Stimulated activated CD8-positive, alpha-beta memory T cell treated with anti-CD3 and anti-CD28 coated beads, Interleukin-7, amount 100 ng/mL, for 48 hours (primary cell): ENCODE measurements at regions not wholly inside any gene's neighbourhood (a gene's known extent, or its start where the extent isn't known, plus 50 kb on each side); places are given as distances from the start of the nearest gene placed in this dataset.
"Not testable (repeated sequence)": the region's sequence is repeated elsewhere in the genome, so short reads cannot be mapped to it uniquely, and the experiment has no call there.

Experiments used
- DNase-seq, 2 donors: peaks; one replicate each; pipeline ENCODE4 v3.0.0-alpha.2; 2020; ENCODE audit warnings: low read depth in 1 of 2; ENCODE audit errors: extremely low read depth in 1 of 2

DNA sequence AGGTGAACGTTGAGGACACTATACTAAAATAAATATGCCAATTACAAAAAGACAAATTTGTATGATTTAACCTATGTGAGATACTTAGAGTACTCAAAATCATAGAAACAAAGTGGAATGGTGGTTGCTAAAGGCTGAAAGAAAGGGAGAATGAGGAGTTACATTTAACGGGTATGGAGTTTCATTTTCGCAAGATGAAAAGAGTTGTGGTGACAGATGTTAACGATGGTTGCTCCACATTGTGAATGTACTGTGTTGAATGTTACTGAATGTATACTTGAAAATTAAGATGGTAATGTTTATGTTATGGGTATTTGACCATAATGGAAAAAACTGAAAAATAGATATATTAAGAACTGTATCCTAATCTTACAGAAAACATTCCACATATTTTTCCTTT lies 51.3 kb upstream of the MOCS2 start:
- no peak for DNase-seq

DNA sequence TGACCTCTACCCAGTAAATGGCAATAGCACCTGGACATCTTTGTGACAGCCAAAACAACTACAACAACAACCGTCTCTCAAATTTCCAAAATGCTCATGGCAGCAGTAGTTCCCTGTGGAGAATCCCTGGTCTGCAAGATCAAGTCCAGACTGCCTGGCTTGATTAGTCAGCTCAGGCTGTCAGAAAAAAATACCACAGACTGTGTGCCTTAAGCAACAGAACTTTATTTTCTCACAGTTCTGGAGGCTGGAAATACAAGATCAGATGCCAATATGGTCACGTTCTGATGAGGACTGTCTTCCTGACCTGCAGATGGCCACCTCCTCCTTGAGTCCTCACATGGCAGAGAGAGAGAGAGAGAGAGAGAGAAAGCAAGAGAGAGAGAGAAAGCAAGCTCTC lies 52.3 kb upstream of the MOCS2 start:
- DNase-seq, result no peak

DNA sequence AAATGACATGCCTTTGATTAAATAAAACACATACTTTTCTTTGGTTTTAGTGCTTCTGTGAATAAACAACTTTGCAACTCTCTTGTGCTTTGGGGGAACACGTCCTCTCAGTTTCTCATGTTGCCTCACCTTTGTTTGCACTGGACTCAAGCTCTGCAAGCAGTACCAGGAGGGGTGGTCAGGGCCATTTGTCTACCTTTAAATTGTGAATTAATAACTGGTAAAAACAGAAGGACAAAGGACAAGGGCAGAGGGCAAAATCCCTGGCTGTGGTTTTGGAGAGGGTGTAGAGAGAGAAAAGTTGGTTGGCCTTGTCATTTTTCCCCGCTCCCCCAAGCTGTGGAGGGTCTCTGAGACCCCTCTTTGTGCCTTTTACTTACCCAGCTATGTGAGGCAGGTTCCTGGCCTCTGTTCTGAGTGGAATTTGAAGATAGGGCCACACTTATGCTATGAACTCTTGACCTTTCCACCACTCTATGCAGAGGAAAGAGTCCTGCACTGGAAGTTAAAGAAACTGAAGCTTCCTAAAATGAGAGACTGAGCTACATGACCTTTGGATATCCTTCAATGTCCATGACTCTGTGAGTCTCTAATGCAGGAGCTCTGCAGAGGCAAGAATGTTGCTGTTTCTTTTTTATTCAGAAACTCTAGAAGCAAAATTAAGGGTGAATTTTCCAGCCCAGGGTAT lies 55.1 kb upstream of the MOCS2 start:
- DNase-seq, result no peak

DNA sequence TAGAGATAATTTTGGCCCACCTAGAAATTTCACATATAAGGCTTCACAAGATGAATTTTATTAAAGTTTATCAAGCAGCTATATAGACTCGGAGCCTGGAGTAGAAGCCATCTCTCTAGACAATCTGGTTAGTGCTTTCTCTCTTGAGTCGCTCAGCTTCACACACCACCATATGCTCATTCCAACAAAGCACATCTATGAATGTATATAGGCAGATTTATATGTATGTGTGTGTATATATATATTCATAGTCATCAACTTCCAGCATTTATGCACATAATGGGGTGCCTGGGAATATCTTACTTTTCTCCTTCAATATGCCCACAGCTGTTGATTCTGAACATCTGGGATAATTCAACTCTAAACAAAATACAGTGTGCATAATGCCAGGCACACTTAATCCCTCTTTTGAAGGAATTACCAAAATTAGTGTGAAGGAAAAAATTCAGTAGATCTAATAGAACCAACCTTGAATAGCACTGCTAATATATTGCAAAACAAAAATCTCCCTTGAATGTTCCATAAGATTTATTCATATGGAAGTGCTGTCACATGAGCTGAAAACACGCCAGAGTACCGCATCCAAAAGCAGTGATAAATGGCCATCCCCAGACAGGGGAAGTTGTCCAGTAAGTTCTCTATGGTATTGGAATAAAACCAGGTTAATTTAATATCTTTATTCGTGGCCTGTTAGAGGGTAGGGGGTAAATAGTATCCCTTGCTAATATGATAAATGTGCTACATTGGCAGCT lies 56.0 kb upstream of the MOCS2 start:
- no peak for DNase-seq

DNA sequence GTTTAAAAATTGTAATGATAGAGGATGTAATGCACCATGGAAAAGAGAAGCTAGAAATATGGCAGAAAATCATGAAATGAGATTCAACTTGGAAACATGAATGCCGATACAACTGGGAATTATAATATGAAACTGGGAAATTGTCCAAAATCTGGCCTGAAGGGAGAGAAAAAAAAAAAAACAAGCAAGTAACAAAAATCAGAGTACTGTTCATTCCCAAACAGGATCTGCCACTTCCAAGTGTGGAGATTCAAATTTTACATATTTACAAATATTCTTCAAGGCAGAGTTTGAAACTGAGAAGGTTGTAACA lies 56.6 kb upstream of the MOCS2 start:
- DNase-seq, result no peak

DNA sequence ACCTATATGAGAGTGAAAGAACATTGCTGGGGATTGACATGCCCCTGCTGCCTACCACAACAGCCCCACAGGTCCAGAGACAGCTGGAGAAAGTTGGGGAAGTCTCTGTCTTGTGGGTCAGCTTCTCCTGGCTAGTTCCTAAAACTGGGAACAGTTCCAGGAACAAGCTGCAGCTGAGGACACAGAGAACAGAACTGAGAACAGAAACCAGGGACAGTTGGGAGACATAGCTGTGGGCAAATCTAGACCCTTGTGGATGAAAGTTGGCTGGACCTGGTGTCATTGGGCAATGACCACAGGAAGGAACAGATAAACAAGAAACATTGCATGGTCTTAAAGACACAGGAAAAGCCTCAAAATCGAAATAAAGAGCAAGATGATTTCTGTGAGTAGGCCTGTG lies 58.3 kb upstream of the MOCS2 start:
- DNase-seq, result no peak

DNA sequence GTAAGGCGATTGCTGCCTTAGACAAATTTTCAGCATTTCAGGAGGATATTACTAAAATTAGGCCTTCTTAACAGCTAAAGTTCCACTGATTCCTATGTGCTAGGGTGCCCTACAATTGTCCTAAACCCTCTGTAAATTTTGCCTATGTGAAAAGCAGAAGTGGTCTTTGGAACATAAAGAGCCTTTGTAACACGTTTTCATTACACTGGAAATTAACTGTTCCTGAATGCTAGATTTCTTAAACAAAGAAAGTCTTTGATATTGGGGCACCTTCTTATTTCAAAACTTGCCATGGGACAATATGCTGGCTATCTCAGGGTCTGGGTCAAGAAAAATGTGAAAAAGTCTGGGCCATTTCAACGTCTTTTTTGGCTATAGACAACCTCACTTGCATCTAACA lies 60.4 kb upstream of the MOCS2 start:
- no peak for DNase-seq

DNA sequence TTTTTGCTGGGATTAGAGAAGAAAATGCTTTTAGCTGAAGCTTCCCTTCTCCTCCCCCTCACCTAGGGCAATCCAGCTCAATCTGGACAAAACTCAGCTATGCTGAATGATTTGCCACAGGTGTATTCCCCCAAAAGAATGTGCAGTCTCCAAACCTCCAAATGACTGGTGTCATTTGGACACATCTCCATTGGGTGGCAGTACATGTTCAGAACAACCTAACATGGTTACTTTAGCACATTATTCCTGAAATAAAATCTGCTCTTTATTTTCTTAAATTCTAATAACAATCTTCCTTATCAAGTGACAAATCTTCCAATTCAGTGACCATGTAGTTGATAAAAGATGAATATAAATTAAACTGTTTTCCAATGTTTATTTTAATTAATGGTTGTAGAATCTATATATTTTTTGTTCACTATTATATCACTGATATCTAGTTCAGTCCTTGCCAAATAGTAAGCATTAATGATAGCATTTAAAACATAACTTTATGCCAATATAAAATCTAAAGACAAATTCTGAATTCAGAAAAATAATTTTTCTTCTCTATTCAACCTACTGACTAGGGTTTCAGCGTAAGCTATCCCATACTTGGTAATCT lies 61.3 kb upstream of the MOCS2 start:
- DNase-seq, result no peak

DNA sequence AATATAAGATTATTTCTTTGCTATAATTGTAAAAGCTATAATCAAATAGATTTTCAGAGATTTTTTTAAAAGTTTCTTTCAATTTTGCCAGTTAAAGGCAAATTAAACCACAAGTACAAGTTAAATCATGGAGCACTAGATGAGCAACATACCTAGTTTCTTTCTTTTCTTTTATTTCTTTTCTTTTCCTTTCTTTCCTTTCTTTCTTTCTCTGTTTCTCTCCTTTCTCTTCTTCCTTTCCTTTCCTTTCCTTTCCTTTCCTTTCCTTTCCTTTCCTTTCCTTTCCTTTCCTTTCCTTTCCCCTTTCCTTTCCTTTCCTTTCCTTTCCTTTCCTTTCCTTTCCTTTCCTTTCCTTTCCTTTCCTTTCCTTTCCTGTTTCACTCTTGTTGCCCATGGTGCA lies 62.5 kb upstream of the MOCS2 start:
- DNase-seq, result not testable (repeated sequence)

DNA sequence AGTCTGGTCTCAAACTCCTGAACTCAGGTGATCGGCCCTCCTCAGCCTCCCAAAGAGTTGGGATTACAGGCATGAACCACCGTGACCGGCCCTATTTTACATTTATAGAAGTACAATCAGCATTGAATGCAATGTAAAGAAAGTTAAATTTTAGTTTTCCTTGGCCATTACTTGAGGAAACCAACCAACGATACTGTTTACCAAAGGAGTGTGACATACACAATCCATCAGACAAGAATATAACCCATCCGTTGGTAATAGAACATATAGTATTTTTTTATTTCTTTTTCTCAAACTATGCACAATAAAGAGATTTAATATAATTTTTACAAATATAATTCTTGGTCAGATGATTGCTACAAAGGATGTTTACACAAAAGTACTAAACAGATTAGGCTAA lies 63.1 kb upstream of the MOCS2 start:
- no peak for DNase-seq

DNA sequence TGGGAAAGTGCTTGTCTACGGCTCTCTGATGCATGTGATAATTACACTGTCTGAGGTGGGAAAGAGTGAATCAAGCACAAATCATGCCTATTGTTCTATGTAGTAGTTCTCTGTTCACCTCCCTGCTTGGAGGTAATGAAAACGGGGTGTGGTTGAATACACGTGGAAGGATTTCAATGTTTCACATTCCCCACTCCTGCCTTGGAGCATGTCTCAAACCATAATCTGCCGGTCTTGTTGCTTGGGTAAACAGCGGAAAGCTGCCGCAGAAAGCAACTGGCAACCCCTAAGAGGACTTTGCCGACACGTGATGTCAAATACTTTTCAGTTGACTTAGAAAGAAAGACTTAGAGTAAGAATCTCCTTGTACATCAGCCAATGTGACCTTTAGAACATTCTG lies 63.5 kb upstream of the MOCS2 start:
- no peak for DNase-seq

DNA sequence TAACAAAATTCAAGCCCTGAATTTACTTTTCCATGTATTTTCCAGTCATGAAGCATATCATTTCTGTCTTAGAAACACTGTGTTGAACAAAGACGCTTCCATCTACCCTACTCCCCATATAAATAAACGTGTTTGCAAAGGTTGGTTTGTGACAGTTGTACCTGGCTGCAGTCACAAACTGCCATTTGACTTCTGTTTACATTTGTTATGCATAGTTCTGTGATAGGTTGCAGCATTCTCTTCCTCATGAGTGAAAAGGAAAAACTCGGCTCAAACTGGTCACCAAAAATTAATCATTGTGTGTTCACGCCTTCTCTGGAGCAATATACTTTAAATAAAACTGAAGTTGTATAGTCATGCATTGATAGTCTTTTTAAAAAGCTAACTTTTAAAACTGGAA lies 69.3 kb upstream of the MOCS2 start:
- DNase-seq, result no peak

DNA sequence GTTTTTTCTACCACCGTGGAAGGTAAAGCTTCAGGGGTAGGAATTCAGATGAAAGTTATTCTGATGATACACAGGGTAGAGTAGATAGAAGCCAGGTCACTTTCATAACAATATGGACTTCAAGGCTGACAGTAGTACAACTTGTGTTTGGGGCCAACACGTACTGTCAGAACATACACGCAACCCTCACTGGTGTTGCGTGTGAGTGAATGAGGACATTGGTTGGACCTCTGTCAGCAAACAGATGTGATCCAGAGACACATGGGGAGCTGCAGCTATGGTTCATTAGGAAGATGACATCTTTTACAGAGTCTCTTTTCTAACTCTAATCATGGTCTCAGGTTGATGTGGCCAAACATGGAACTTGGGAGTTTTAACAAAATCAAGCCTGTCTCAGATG lies 70.1 kb upstream of the MOCS2 start:
- DNase-seq, result no peak

DNA sequence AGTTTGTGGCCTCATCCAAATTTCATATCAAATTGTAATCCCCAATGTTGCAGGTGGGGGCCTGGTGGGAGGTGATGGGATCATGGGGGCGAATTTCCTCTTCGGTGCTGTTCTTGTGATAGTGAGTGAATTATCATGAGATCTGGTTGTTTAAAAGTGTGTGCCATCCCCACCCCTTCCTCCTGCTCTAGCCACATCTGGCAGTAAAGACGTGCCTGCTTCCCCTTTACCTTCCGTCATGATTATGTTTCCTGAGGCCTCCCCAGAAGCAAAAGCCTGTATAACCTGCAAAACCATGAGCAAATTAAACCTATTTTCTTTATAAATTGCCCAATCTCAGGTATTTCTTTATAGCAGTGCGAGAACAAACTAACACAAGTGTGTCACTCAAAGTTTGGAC lies 71.0 kb upstream of the MOCS2 start:
- DNase-seq, result no peak

DNA sequence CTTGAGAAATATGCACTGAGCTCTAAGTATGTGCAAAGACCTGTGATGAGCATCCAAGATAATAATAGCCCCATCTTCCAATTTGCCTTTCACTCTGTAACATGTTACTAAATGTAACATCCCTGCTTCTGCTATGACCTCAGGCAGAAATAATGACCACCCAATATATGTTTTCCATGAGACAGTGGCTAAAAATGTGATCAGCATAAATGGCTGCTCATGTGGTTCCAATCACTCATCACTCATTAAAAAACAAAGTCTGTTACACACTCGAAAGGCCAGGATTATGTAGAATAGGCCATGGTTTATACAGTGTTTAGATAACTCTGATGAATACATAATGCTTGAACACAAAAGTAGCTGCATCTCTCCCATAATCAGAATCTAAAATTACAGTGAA lies 71.4 kb upstream of the MOCS2 start:
- no peak for DNase-seq

DNA sequence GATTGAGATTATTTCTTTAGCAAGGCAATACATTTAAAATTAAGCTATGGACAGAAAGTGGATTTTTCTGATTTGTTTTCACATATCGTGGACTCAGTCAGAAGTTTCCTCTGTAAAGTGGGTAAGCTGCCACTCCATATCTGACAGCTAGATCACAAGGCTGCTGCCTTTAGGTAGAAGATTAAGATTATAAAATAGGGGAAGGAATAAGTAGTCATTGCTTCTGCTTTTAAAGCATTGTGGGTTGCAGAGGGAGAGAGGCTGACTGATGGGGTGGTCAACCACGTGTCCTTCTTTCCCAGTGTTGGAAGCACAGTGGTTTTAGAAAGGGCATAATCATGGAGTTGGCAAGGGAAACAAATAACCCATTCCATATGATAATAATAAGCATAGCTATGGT lies 74.3 kb upstream of the MOCS2 start:
- no peak for DNase-seq

DNA sequence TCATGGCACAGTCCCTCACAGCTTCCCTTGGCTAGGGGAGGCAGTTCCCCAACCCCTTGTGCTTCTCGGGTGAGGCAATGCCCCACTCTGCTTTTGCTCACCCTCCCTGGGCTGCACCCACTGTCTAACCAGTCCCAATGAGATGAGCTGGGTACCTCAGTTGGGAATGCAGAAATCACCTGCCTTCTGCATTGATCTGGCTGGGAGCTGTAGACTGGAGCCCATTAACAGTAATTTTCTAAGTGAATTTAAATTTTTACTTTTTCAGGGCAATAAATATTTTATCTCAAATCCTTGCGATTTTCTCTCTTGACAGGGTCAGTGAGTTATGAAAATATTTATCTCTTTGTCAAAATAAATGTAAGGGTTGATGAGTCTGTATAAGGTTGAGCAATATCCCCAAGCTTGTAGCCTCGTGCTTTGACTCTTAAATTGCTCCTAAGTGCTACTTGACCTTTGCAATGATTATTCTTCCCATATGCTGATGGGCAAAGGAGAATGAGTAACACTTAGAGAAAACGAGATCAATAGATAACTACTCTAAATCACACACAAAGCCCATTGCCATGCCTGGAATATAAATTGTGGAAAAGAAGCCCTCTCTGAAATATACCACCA lies 82.1 kb upstream of the MOCS2 start:
- no peak for DNase-seq

DNA sequence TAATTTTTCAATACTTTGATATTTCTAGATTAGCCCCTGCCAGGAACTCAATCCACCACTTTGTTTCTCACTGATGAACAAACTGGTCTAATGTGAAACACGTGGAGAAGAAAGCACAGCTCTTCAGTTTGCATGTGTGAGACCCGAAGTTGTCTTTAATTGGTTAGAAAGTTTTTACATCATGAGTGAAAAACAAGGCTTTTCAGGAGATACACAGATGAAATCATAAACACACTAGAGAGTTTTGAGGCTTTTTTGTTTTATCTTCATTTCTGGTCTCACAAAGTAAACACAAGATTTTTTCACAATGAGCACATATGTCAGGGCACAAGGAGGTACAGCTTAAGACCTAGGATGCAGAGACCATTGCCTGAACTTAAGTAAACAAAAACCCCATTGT lies 84.5 kb upstream of the MOCS2 start:
- DNase-seq, result no peak

DNA sequence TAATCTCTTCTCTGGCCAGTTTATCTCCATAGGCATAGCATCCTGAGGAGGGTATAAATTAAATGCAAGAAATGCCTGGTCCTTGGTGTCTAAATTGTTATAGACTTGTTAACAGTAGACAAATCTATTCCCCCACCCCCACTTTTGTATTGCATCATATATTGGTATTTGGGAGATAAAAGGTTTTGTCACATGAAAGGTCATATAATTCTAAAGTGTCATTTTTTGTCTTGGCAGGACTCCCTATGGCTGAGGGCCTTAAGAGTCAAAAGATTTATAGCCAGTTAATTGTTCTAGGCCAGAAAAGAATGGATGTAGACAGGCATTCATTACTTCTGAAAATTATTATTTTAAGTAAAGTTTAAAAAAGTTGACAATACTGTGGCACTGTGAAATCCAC lies 90.3 kb upstream of the MOCS2 start:
- no peak for DNase-seq

DNA sequence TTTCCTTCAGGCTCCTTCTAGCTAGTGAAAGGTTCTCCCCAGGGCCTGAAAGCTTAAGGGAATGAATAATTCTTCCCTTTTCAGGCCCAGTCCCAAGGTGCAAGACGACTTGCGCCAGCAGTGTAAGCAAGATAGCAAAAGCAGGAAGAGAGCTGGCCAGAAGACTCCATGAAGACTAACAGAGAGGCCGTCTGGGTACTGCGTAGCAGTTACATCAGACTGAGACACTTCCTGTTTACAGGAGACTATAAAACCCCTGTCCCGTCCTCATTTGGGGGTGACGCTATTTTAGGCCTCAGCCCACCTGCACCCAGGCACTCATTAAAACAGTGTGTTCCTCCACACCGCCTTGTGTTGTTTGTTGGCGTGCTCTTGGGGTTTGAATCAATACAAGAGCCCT lies 90.7 kb upstream of the MOCS2 start:
- no peak for DNase-seq

DNA sequence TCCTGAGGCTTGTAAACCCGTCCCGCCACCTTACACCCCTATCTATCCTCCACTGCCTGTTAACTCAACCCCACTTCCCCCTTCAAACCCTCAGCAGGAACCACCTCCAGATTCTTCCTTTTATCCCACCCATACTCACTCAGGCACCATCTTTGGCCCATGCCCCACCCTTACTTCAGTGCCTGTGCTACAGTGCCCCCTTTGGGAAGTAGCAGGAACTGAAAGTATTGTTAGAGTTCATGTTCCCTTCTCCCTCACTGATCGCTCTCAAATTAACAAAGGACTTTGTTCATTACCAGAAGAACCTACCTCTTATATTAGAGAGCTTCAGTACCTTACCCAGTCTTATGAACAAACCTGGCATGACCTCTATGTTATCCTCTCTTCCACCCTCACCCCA lies 92.2 kb upstream of the MOCS2 start:
- no peak for DNase-seq

DNA sequence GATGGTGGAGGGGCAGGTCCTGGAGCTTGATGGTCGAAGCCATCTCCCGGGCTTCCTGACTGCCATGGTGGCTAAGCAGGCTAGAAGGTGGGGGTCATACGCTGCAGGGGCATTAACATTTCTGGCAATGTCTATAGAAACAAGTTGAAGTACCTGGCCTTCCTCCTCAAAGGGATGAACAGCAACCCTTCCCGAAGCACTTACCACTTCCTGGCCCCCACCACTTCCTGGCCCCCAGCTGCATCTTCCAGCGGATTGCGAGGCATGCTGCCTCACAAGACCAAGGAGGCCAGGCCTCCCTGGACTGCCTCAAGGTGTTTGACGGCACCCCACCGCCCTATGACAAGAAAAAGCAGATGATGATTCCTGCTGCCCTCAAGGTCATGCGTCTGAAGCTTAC lies 97.0 kb upstream of the MOCS2 start:
- DNase-seq, result no peak
